ENCODE measurements at regions not wholly inside any gene's neighbourhood (a gene's known extent, or its start where the extent isn't known, plus 50 kb on each side); places are given as distances from the start of the nearest gene placed in this dataset.

DNA sequence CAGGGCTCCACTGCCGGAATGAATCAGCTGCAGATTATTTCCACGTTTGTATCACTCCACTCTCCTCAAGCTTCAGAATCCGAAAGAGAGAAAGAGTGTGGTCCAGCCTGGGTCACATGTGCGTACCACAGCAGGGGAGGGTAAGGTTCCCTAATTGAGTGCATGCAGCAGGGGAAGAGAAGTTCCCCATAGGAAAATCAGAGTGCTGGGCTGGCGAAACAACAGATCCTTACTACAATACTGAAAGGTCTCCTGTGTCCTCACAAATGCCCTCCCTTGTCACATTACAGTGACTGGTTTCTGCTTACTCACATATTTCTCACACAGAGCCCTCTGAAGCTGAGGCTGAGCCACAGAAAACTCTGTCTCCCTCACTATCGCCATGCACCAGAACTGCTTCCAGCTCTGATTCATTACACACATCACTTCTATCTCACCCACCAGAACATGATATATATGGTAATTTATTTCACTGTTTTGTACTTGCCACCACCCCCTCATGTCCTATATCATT, 532.2 kb upstream of the TUSC1 start:
- DNase-seq (ENCODE audit: low spot score in 2 of 2) (peak in 1 of 2 donors; percentile 18), FAIRE-seq (no peak)

DNA sequence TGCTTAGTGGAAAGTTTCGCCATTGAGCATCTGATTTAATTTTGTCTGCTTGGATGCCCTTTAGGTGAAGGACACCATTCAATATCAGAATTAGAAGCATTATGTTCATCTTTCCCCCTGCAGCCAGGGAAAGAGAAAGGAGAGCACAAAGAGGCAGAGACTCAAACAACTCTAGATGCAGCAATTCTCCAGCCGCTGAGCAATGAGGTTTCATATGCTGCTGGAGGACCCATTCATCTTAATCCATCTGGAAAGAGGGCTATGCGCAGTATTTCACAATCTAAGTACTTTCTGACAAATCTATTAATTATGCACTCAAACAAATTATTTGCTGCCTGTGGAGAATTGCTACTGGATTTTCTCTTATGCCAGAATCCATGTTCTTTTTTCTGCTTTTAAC, 527.0 kb upstream of the TUSC1 start:
- FAIRE-seq (no peak), DNase-seq (ENCODE audit: low spot score in 2 of 2) (no peak)

DNA sequence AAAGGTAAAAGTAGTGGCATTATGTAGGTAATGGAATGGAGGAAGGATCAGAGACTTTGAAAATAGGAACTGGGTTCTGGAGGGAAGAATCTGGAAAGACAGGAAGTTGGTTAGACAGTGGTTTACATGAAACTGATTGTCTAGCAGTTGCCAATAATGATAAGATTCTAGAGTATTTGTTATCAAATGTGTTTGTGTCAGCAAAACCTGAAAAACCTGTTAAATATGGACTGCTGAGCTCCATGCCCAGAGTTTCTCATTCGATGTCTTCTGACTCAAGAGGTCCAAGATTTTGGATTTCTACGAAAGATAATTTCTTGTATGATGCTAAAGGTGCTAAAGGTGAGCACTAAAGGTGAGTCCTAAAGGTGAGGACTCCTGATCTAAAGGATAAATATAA, 515.0 kb upstream of the TUSC1 start:
- FAIRE-seq, result no peak
- DNase-seq (ENCODE audit: low spot score in 2 of 2), result no peak

DNA sequence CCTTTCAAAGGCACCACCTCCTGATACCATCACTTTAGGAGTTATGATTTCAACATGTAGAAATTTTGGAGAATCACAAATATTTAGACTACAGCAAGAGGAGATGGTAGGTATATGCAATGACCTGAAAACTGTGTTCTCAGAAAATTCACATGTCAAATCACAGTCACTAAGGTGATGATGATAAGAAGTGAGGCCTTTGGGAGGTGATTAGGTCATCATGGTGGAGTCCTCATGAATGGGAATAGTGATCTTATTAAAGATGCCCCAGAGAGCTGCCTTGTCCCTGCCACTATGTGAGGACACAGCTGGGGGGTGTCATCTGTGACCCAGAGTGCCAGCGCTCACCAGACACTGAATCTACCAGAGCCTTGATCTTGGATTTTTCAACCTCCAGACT, 513.5 kb upstream of the TUSC1 start:
- DNase-seq (ENCODE audit: low spot score in 2 of 2), result no peak
- FAIRE-seq, result no peak

- no peak for FAIRE-seq
- no peak for DNase-seq (ENCODE audit: low spot score in 2 of 2)
Observed at GRCh38 chr9:26181836-26182235, 503.6 kb upstream of the TUSC1 start.

- FAIRE-seq (no peak), DNase-seq (ENCODE audit: low spot score in 2 of 2) (no peak)
Observed at GRCh38 chr9:26176628-26177027, 498.4 kb upstream of the TUSC1 start.

DNA sequence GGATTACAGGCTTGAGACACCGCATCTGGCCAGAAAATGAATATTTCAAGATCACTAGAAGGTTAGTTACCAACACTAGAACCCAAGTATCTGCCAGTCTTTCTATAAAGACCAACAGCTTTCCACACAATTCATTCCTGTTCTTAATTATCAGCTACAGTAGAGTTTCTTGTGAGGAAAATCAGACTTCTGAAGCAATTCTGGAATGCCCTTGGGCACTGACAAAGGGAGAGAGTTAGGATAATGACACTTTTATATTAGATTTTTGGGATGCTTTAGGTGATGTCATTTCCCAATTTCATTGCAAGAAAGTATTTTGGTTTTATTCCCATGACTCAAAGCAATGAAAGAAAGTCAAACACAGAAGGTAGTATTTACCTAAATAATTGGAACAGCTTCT, 497.0 kb upstream of the TUSC1 start:
- no peak for FAIRE-seq

GRCh38 chr9:26172301-26172700, 494.1 kb upstream of the TUSC1 start:
- FAIRE-seq (no peak), DNase-seq (ENCODE audit: low spot score in 2 of 2) (no peak)

More for the DNA sequence above, 497.0 kb upstream of the TUSC1 start:
- no peak for DNase-seq (ENCODE audit: low spot score in 2 of 2)

GRCh38 chr9:26171691-26172090, 493.4 kb upstream of the TUSC1 start:
- FAIRE-seq (no peak), DNase-seq (ENCODE audit: low spot score in 2 of 2) (no peak)

DNA sequence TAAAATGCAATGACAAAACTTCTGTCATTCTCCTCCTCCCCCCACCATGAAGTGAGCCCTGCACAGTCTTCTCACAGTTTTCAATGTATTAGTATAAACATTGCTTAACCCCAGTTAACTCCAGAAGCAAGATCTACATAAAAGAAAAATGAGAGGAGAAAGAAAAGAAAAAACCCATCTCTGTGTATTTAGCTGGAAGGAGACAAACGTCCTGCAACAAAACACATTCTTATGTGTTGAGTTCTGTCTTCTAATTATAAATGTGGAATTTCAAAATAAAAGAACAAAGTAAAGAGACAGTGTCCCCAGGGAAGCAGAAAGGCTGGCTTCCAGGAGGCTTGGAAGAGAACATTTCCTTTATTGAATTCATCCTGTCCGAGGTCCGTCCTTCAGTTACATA, 491.9 kb upstream of the TUSC1 start:
- DNase-seq (ENCODE audit: low spot score in 2 of 2) (no peak), FAIRE-seq (no peak)

GRCh38 chr9:26169708-26170107, 491.5 kb upstream of the TUSC1 start:
- DNase-seq (ENCODE audit: low spot score in 2 of 2) (no peak), FAIRE-seq (no peak)

DNA sequence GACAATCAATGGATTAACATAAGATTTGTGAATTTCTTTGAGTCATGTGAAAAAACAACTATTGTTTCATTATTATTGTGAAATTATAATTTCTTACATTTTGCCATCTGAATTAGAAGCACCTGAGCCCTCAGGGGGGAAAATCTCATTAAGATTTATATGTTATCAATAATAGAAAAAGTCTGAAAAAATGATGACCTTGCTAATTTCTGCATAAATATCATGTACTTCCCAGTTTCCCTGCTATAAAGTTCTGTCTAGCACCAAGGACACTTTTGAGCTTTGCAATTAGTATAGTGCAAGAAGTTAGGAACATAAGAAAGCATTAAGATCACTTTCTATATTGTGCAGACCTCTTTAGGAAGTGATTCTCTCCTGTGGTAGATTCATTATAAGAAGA, 488.3 kb upstream of the TUSC1 start:
- DNase-seq (ENCODE audit: low spot score in 2 of 2), result no peak
- FAIRE-seq, result no peak

- FAIRE-seq (no peak), DNase-seq (ENCODE audit: low spot score in 2 of 2) (no peak)
Observed at GRCh38 chr9:26165426-26165825, 487.2 kb upstream of the TUSC1 start.

DNA sequence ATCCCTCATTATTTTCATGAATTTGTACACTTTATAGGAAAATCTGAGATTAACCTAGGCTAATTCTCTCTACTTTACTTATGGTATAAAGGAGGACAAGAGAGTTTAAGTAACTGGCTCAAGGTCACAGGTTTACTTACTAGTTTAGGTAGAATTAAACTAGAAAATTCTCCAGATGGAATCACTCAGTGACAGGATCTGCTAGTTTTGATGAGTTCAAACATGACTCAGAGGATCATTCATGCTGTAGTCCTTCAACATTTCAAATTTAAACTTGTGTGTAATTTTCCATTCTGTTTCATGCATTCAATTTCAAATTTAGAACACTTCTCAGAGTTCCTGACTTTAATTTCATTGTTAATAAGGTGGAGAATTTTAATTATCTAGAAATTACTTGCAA, 485.7 kb upstream of the TUSC1 start:
- FAIRE-seq, result no peak

DNA sequence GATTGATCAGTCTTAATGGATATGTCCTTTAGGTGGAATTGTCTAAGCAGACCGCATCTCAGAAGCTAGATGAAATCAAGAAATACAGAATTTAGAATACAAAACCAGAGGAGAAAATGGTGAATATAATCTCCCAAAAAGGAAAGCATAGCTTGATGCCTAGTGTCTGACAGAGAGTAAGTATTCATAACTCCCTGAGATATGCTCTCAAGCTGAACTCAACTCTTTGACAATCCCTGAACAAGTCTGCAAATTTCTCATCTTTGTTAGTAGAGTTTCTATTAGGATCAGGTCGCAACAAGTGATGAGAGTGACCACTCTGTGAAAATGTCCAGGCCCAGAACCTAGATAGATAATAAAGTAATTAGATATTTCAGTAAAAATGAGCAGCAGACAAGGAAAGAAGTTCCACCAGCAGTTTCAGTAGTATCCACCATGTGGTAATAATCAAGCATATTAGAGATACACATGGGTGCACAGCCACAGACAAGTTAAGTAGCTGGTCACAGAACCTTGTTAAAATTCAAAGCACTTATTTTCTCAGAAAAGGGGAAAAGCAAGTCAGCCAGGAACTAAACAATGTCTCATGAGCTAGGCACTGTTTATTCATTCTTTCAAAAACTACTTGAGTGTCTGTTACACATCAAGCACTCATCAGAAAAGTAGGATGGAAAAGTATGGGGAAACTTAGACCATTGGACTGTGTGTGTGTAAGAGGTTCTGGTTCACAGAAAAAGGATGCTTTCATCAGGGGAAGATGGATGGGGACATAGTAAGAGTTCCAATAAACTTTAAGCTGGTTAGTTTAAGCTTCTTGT, 481.5 kb upstream of the TUSC1 start:
- FAIRE-seq, result no peak
- no peak for DNase-seq (ENCODE audit: low spot score in 2 of 2)

More for the DNA sequence above, 485.7 kb upstream of the TUSC1 start:
- DNase-seq (ENCODE audit: low spot score in 2 of 2), result no peak

- DNase-seq (ENCODE audit: low spot score in 2 of 2), result no peak
- FAIRE-seq, result no peak
Observed at GRCh38 chr9:26158631-26159150, 480.4 kb upstream of the TUSC1 start.

DNA sequence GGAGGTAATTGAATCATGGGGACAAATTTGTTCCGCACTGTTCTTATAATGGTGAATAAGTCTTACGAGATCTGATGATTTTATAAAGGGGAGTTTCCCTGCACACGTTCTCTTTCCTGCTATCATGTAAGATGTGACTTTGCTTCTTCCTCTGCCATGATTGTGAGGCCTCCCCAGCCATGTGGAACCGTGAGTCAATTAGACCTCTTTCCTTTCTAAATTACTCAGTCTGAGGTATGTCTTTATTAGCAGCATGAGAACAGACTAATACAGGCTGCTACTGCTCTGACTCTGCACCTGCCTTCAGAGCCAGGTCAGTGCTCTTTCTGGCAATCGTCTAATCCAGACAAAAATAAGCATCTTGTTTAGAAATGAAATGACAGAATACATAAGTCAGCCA, 479.2 kb upstream of the TUSC1 start:
- no peak for DNase-seq (ENCODE audit: low spot score in 2 of 2)
- FAIRE-seq, result no peak

- DNase-seq (ENCODE audit: low spot score in 2 of 2) (no peak), FAIRE-seq (no peak)
Observed at GRCh38 chr9:26152350-26152749, 474.1 kb upstream of the TUSC1 start.

- no peak for DNase-seq (ENCODE audit: low spot score in 2 of 2)
- no peak for FAIRE-seq
Observed at GRCh38 chr9:26148128-26148527, 469.9 kb upstream of the TUSC1 start.

- no peak for FAIRE-seq
Observed at GRCh38 chr9:26145938-26146337, 467.7 kb upstream of the TUSC1 start.

GRCh38 chr9:26142631-26143030, 464.4 kb upstream of the TUSC1 start:
- no peak for FAIRE-seq
- DNase-seq (ENCODE audit: low spot score in 2 of 2), result no peak

More at GRCh38 chr9:26145938-26146337, 467.7 kb upstream of the TUSC1 start:
- no peak for DNase-seq (ENCODE audit: low spot score in 2 of 2)

- DNase-seq (ENCODE audit: low spot score in 2 of 2), result no peak
- no peak for FAIRE-seq
Observed at GRCh38 chr9:26142201-26142600, 464.0 kb upstream of the TUSC1 start.

Data from frontal cortex (tissue), 3 donors.